Tibial nerve (tissue), 3 donors: ENCODE measurements at regions not wholly inside any gene's neighbourhood (a gene's known extent, or its start where the extent isn't known, plus 50 kb on each side); places are given as distances from the start of the nearest gene placed in this dataset.
"Not testable (repeated sequence)": the region's sequence is repeated elsewhere in the genome, so short reads cannot be mapped to it uniquely, and the experiment has no call there.

Experiments
- POLR2A ChIP-seq, 2 donors: fragments of 450-650 bp; IDR thresholded peaks; one replicate each; pipeline ENCODE4 v1.6.1; 2017; ENCODE audit warnings: antibody characterized with exemption in 2 of 2, mild to moderate bottlenecking in 2 of 2, moderate library complexity in 2 of 2
- TF ChIP-seq, protein P1 (sequence below), 5 experiments: fragments of 200-600 bp in 3 of 5; fragments of 450-650 bp in 2 of 5; sonication (generic) in 3 of 5; IDR thresholded peaks; one replicate each; pipeline ENCODE4 v1.5.1; 2016 to 2019; ENCODE audit warnings: antibody characterized with exemption in 5 of 5, mild to moderate bottlenecking in 3 of 5, moderate library complexity in 2 of 5

DNA sequence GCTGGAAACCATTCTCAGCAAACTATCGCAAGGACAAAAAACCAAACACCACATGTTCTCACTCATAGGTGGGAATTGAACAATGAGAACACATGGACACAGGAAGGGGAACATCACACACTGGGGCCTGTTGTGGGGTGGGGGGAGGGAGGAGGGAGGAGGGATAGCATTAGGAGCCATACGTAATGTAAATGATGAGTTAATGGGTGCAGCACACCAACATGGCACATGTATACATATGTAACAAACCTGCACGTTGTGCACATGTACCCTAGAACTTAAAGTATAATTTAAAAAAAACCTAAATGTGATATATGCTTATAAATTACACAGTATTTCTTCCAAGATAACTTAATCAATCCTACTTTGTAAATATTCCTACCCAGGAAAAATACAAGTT, 173.3 kb upstream of the WDFY3 start:
- TF ChIP-seq, protein P1, sequence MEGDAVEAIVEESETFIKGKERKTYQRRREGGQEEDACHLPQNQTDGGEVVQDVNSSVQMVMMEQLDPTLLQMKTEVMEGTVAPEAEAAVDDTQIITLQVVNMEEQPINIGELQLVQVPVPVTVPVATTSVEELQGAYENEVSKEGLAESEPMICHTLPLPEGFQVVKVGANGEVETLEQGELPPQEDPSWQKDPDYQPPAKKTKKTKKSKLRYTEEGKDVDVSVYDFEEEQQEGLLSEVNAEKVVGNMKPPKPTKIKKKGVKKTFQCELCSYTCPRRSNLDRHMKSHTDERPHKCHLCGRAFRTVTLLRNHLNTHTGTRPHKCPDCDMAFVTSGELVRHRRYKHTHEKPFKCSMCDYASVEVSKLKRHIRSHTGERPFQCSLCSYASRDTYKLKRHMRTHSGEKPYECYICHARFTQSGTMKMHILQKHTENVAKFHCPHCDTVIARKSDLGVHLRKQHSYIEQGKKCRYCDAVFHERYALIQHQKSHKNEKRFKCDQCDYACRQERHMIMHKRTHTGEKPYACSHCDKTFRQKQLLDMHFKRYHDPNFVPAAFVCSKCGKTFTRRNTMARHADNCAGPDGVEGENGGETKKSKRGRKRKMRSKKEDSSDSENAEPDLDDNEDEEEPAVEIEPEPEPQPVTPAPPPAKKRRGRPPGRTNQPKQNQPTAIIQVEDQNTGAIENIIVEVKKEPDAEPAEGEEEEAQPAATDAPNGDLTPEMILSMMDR (IDR thresholded peaks at IDR 0.05) = not testable (repeated sequence)
- TF ChIP-seq POLR2A (IDR thresholded peaks at IDR 0.05) = not testable (repeated sequence)
